VCaP (cell line): ENCODE measurements at regions not wholly inside any gene's neighbourhood (a gene's known extent, or its start where the extent isn't known, plus 50 kb on each side); places are given as distances from the start of the nearest gene placed in this dataset.

Experiments
- H3K27ac ChIP-seq: fragments of 450-650 bp; 2 replicates; pipeline ENCODE4 v1.5.1; 2017
- CTCF ChIP-seq: fragments of 450-650 bp; conservative IDR thresholded peaks from 2 replicates; pipeline ENCODE4 v1.5.1; 2017; ENCODE audit warnings: mild to moderate bottlenecking, moderate library complexity

- TF ChIP-seq CTCF: no peak
- H3K27ac ChIP-seq: no peak overlapping the region
These were observed 61.7 kb upstream of the C14orf180 start for GRCh38 chr14:104517867-104518266.

DNA sequence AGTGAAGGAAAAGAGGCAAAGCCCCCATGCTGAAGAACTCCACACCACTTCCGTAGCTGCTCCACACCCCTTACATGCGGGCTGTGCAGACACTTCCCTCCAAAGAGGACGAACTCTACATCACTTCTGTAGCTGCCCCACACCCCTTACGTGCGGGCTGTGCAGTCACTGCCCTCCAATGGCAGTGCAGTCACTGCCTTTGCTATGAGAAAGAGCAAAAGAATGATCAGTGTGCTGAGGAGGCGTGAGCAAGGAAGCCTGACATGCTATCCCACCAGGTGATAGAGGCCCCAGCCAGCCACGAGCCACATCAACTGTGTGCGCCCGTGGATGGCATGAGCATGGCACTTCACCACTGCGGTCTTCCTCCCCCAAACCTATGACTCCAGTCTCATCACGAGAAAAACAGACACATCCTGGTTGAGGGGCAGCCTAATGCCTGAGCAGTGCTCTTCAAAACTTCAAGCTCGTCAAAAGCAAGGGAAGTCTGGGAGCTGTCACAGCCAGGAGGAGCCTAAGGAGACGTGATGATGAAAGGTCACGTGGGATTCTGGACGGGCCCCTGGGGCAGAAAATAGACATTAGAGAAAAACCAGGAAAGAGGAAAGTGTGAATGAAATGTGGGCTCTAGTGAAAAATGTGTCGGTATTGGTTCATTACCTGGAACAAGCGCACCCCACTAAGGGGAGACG is 60.8 kb upstream of the C14orf180 start:
- H3K27ac ChIP-seq: no peak overlapping the region
- no peak for TF ChIP-seq CTCF

DNA sequence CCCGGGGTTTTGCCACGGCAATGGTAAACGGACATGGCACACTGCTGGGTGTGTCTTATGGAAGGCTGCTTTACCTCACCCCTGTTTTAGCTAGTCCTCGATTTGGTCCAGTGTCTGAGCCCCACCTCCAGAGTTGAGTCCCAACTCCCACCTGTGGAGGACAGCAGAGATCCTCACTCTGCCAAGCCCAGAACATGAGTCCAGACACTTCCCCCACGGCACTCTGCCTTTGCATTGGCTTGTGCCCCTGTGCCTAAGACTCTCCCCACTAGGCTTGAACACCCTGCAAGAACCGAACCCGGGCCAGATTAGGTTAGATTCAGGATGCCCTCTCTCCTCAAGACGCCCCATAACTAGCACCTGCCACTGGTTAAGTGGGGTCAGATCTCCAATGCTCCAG is 59.8 kb upstream of the C14orf180 start:
- no peak overlapping the region for H3K27ac ChIP-seq
- no peak for TF ChIP-seq CTCF

DNA sequence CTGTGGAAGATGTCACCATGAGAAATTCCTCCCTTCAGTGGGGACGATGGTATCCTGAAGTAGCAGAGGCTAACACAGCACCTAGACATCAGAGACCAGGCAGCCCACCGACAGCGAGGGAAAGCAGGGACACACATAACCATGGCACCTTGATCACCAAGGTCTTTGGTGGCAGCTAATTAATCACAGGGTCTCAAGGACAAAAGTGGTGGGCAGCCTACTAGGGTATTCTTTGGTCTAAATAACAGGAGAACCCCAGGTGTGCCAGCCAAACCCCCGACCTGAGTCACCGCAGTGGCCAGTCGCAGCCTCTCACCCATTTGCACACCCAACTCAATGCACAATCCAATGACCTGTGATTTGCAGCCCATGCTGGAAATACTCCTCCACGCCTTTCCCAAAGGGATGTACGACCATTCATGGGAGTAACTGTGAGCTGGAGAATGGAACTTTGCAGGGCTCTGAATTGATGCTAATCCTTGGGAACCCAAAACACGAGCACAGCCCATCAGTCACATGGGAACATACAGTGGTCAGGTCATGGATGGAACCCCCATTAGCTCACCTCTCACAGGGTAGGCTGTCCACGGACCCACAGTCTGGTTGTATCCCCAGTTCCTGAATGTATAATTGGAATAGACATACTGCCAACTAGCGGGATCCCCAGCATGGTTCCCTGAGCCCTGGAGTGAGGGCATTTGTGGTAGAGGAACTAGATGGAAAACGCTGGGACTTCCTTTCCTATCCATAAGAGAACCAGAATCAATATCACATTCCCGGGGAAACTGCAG is 58.7 kb upstream of the C14orf180 start:
- TF ChIP-seq CTCF: no peak
- no peak overlapping the region for H3K27ac ChIP-seq

- TF ChIP-seq CTCF: no peak
- H3K27ac ChIP-seq: no peak overlapping the region
These were observed 57.5 kb upstream of the C14orf180 start for GRCh38 chr14:104521816-104522745.

- no peak overlapping the region for H3K27ac ChIP-seq
- TF ChIP-seq CTCF: no peak
These were observed 56.5 kb upstream of the C14orf180 start for GRCh38 chr14:104522926-104523545.
